ENCODE measurements at regions not wholly inside any gene's neighbourhood (a gene's known extent, or its start where the extent isn't known, plus 50 kb on each side); places are given as distances from the start of the nearest gene placed in this dataset.

DNA sequence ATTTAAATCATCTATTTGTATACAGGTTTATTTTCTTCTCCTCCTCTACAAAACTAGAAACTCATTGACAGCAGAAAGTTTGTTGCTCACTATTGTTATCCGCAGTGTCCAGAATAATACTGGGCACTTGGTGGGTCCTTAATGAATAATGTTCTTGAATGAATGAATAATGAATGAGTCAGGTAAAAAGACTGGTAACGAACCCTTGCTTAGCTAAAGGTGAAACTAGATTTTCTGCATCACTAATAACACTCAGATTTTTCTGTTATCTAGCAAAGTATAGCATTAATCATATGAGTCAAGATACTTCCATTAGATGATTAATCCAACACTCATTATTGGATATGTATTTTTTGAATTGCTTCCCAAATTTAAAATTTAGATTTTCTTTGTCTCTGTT lies 953.2 kb downstream of the SORCS3 start:
- H3K27ac ChIP-seq, result no peak overlapping the region

DNA sequence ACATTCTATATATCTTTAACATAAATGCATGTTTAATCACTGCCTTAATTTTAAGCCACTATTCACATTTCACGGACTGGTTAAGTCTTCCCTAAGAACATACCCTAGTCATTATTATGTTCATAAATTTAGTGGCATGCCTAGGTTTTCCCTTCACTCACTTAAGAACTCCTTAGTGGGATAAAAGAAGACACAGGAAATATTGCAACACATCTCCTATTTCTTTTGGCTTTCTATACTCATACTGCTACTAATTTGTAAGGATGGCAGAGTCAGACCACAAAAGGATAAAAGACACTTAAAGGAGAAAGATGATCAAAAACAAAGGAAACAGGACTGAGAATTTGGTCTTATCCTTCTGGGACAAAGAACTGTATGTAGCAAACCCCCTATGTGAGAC lies 951.4 kb downstream of the SORCS3 start:
- no peak for TF ChIP-seq EP300 (IDR thresholded peaks at IDR 0.05)
- TF ChIP-seq, protein P1, sequence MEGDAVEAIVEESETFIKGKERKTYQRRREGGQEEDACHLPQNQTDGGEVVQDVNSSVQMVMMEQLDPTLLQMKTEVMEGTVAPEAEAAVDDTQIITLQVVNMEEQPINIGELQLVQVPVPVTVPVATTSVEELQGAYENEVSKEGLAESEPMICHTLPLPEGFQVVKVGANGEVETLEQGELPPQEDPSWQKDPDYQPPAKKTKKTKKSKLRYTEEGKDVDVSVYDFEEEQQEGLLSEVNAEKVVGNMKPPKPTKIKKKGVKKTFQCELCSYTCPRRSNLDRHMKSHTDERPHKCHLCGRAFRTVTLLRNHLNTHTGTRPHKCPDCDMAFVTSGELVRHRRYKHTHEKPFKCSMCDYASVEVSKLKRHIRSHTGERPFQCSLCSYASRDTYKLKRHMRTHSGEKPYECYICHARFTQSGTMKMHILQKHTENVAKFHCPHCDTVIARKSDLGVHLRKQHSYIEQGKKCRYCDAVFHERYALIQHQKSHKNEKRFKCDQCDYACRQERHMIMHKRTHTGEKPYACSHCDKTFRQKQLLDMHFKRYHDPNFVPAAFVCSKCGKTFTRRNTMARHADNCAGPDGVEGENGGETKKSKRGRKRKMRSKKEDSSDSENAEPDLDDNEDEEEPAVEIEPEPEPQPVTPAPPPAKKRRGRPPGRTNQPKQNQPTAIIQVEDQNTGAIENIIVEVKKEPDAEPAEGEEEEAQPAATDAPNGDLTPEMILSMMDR (IDR thresholded peaks at IDR 0.05), result no peak
- no peak for TF ChIP-seq POLR2A (IDR thresholded peaks at IDR 0.05)
- TF ChIP-seq POLR2AphosphoS5 (IDR thresholded peaks at IDR 0.05), result no peak
- Histone ChIP-seq H3K36me3 (no peaks in the 10 kb centered on the region), H3K4me3 (no peak overlapping the region), H3K27me3 (no peaks in the 10 kb centered on the region), H3K4me1 (no peaks in the 10 kb centered on the region), H3K9me3 (no peaks in the 10 kb centered on the region), H3K27ac (no peak overlapping the region)
- WGBS, 5 donors, result 81 to 100% (median 92%) methylated on average over 1 of the region's 1 CpG
- DNase-seq, result no peak
- intact Hi-C loops (cut with DNase I; ENCODE audit: low total_unique reads), result no loop called here

More for the DNA sequence above, 953.2 kb downstream of the SORCS3 start:
- Histone ChIP-seq H3K4me3 (no peak overlapping the region), H3K27me3 (no peaks in the 10 kb centered on the region), H3K9me3 (no peaks in the 10 kb centered on the region), H3K4me1 (no peaks in the 10 kb centered on the region), H3K36me3 (no peaks in the 10 kb centered on the region)
- intact Hi-C loops (cut with DNase I; ENCODE audit: low total_unique reads), result no loop called here
- DNase-seq, result no peak
- TF ChIP-seq POLR2A (IDR thresholded peaks at IDR 0.05) (no peak), EP300 (IDR thresholded peaks at IDR 0.05) (no peak), POLR2AphosphoS5 (IDR thresholded peaks at IDR 0.05) (no peak)
- TF ChIP-seq, protein P1 (IDR thresholded peaks at IDR 0.05), result no peak
- 73 to 86% (median 84%) methylated on average over 2 of the region's 2 CpGs for WGBS, 5 donors

DNA sequence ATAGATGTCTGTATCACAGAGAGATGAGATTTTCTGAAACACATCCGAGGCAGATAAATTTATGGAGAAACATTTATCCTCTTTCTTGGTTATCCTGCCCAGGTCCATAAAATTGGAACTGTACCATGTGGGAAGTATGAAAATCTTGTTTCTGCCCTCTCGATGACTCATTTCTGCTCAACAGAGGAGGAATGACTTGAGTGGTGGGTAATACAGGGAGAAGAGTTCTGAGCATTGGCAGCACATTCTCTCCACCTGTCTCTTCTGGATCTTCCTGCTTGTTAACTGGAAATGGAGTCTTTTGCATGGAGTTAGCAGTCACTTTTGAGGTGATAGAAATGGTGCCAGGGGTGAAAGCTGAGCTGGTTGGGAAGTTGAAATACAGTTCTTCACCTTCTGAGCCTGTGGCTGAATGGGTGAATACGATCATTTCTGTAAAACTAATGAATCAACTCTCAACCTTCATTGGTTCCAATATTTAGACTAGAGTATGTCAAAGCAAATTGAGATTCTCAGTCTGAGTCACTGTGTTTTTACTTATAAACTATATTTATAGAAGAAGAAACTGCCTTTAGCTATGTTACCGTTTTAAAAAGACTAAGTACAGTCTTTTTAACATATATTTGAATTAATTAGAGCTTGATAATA lies 945.5 kb downstream of the SORCS3 start:
- H3K4me1 ChIP-seq, result no peaks in the 10 kb centered on the region
- no peak for TF ChIP-seq POLR2A (IDR thresholded peaks at IDR 0.05)
- TF ChIP-seq POLR2AphosphoS5 (IDR thresholded peaks at IDR 0.05), result no peak
- TF ChIP-seq EP300 (IDR thresholded peaks at IDR 0.05), result no peak
- TF ChIP-seq, protein P1 (IDR thresholded peaks at IDR 0.05), result no peak
- WGBS, 5 donors, result 80 to 88% (median 83%) methylated on average over 4 of the region's 4 CpGs
- H3K4me3 ChIP-seq, result no peak overlapping the region
- DNase-seq, result no peak
- H3K36me3 ChIP-seq, result no peaks in the 10 kb centered on the region
- H3K9me3 ChIP-seq, result no peaks in the 10 kb centered on the region
- H3K27me3 ChIP-seq, result no peaks in the 10 kb centered on the region
- intact Hi-C loops (cut with DNase I; ENCODE audit: low total_unique reads), result no loop called here
- H3K27ac ChIP-seq, result no peak overlapping the region

DNA sequence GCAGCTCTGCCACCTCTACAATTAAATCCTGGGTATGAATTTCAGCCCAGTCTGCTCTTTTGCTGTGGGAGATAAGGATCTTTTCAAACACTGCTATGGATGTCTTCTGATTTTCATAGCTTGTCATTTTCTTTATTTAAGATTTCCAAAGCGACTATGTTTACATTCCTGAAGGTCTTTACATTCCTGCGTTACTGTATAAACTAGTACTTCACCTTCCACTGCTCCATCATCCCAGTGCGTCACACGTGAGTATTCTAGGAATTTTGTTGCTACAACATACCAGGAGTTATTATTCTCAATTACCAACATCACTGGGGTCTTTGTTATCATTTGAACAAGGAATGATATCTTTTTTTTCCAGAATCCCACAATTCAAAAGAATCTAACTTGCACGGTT lies 944.7 kb downstream of the SORCS3 start:
- TF ChIP-seq POLR2A (IDR thresholded peaks at IDR 0.05) (no peak), POLR2AphosphoS5 (IDR thresholded peaks at IDR 0.05) (no peak), EP300 (IDR thresholded peaks at IDR 0.05) (no peak)
- TF ChIP-seq, protein P1 (IDR thresholded peaks at IDR 0.05), result no peak
- Histone ChIP-seq H3K4me1 (no peaks in the 10 kb centered on the region), H3K36me3 (no peaks in the 10 kb centered on the region), H3K27me3 (no peaks in the 10 kb centered on the region), H3K4me3 (no peak overlapping the region), H3K27ac (no peak overlapping the region), H3K9me3 (no peaks in the 10 kb centered on the region)
- DNase-seq, result no peak
- 47 to 55% (median 51%) methylated on average over 5 of the region's 5 CpGs for WGBS, 5 donors
- intact Hi-C loops (cut with DNase I; ENCODE audit: low total_unique reads), result no loop called here
